Endothelial cell of umbilical vein (primary cell): ENCODE measurements at regions not wholly inside any gene's neighbourhood (a gene's known extent, or its start where the extent isn't known, plus 50 kb on each side); places are given as distances from the start of the nearest gene placed in this dataset.

Experiments used
- BruUV-seq: library from RNA; stranded (reverse); fragments of 400-500 nt; replicated peaks from 2 replicates; lab custom pipeline; 2021; lab: Mats Ljungman, UMichigan
- CTCF ChIA-PET: fragments of 300-600, 350-600 bp; sonication (Branson Sonifier 250); formaldehyde crosslinking; loops from one replicate; lab custom pipeline; 2021; ENCODE audit warnings: antibody characterized with exemption, inconsistent platforms; lab: Charles Lee
- POLR2A ChIA-PET: fragments of 300-600, 350-600 bp; sonication (Branson Sonifier 250); formaldehyde crosslinking; loops from one replicate; lab custom pipeline; 2021; ENCODE audit warnings: antibody characterized with exemption, inconsistent platforms; lab: Charles Lee
- DNase-seq: peaks from one replicate; pipeline ENCODE4 v3.0.0-alpha.2; 2011; ENCODE audit warnings: low read depth, low spot score
- FAIRE-seq: peaks from 2 replicates; lab custom pipeline; 2011; peaks lifted over from hg19 to GRCh38; lab: Jason Lieb, UNC
- H2AFZ ChIP-seq: 2 replicates; pipeline ENCODE4 v1.6.0; 2012; ENCODE audit warnings: low read depth, low read length, control low read depth, inconsistent platforms
- H3K27ac ChIP-seq: 2 replicates; pipeline ENCODE4 v1.5.1; 2011; ENCODE audit warnings: low read depth, mild to moderate bottlenecking, control low read depth, low read length, moderate library complexity; ENCODE audit not compliant: insufficient read depth
- H3K27me3 ChIP-seq, 2 experiments: 2 replicates each; pipeline versions ENCODE4 v1.6.0 to v1.6.1; 2011; ENCODE audit warnings: low read length in 2 of 2, mixed read lengths in 1 of 2; ENCODE audit not compliant: control insufficient read depth in 2 of 2, insufficient read depth in 2 of 2
- H3K36me3 ChIP-seq, 2 experiments: 2 replicates in 1 of 2; 3 replicates in 1 of 2; pipeline ENCODE4 v1.5.1; 2011; ENCODE audit warnings: low read length in 2 of 2, mild to moderate bottlenecking in 1 of 2, moderate library complexity in 1 of 2; ENCODE audit not compliant: control insufficient read depth in 2 of 2, insufficient read depth in 2 of 2; ENCODE audit errors: extremely low read depth in 1 of 2
- H3K4me1 ChIP-seq: 3 replicates; pipeline ENCODE4 v1.5.1; 2011; ENCODE audit warnings: mild to moderate bottlenecking, low read length; ENCODE audit not compliant: control insufficient read depth, insufficient read depth; ENCODE audit errors: extremely low read depth
- H3K4me2 ChIP-seq: 2 replicates; pipeline ENCODE4 v1.6.1; 2011; ENCODE audit warnings: low read length, control low read depth, mixed read lengths; ENCODE audit not compliant: insufficient read depth
- H3K4me3 ChIP-seq, 3 experiments: fragments of 200-600 bp in 1 of 3; sonication (generic), shearing (Covaris generic) in 1 of 3; replicated peaks in 1 of 3; 2 replicates each; pipeline ENCODE4 v1.5.1; 2011 to 2016; ENCODE audit warnings: control low read depth in 3 of 3, low read length in 3 of 3, mild to moderate bottlenecking in 2 of 3, inconsistent platforms in 1 of 3, low read depth in 1 of 3, moderate library complexity in 1 of 3; ENCODE audit not compliant: insufficient read depth in 1 of 3
- H3K79me2 ChIP-seq: 2 replicates; pipeline ENCODE4 v1.6.0; 2012; ENCODE audit warnings: low read length, inconsistent platforms; ENCODE audit not compliant: control insufficient read depth, insufficient read depth
- H3K9ac ChIP-seq: replicated peaks from 2 replicates; pipeline ENCODE3; 2011; ENCODE audit warnings: low read length, control low read depth; ENCODE audit not compliant: insufficient read depth; ENCODE audit errors: extremely low read depth
- H3K9me1 ChIP-seq: replicated peaks from 3 replicates; pipeline ENCODE4 v1.6.0; 2011; ENCODE audit warnings: mild to moderate bottlenecking, low read length; ENCODE audit not compliant: control insufficient read depth, insufficient read depth; ENCODE audit errors: extremely low read depth
- H3K9me3 ChIP-seq: replicated peaks from 2 replicates; pipeline ENCODE4 v1.5.1; 2012; ENCODE audit warnings: low read length, inconsistent platforms; ENCODE audit not compliant: control insufficient read depth, insufficient read depth
- H4K20me1 ChIP-seq: replicated peaks from 2 replicates; pipeline ENCODE3; 2011; ENCODE audit warnings: mild to moderate bottlenecking, low read length; ENCODE audit not compliant: control insufficient read depth, insufficient read depth; ENCODE audit errors: extremely low read depth
- EZH2 ChIP-seq: IDR thresholded peaks from 2 replicates; pipeline ENCODE4 v1.6.1; 2012; ENCODE audit warnings: borderline replicate concordance, low read depth, mild to moderate bottlenecking, moderate library complexity, low read length, inconsistent platforms; ENCODE audit not compliant: severe bottlenecking
- FOS ChIP-seq: IDR thresholded peaks from 2 replicates; pipeline ENCODE4 v1.6.1; 2011; ENCODE audit warnings: mild to moderate bottlenecking, low read length, moderate library complexity, borderline replicate concordance; ENCODE audit not compliant: insufficient read depth
- GATA2 ChIP-seq: IDR thresholded peaks from 2 replicates; pipeline ENCODE4 v1.7.0; 2011; ENCODE audit warnings: low read depth, mild to moderate bottlenecking, moderate library complexity, mixed read lengths, low read length; ENCODE audit not compliant: insufficient read length, insufficient read depth
- JUN ChIP-seq: IDR thresholded peaks from 2 replicates; pipeline ENCODE4 v1.6.1; 2011; ENCODE audit warnings: borderline replicate concordance, low read depth; ENCODE audit not compliant: insufficient read length, insufficient read depth
- MYC ChIP-seq: IDR thresholded peaks from one replicate; pipeline ENCODE4 v1.6.1; 2011; ENCODE audit warnings: mild to moderate bottlenecking, low read depth, low read length
- POLR2A ChIP-seq: IDR thresholded peaks from 2 replicates; pipeline ENCODE4 v1.6.1; 2012; ENCODE audit warnings: low read depth, mild to moderate bottlenecking, control low read depth, low read length
- POLR2AphosphoS5 ChIP-seq: IDR thresholded peaks from 2 replicates; pipeline ENCODE4 v1.6.1; 2012; ENCODE audit warnings: low read depth, mild to moderate bottlenecking, control low read depth, low read length, moderate library complexity; ENCODE audit not compliant: insufficient read depth
- dilution Hi-C: fragments of 300-500 bp; cut with MboI; formaldehyde crosslinking; loops from one replicate; pipeline ENCODE4 v1.15.0; 2019; ENCODE audit warnings: low sequenced_read_pairs; ENCODE audit not compliant: extremely low pct_ligation_motif_present
- intact Hi-C: fragments of 100-400 bp; cut with micrococcal nuclease; formaldehyde crosslinking; loops from one replicate; pipeline ENCODE4 v1.10.0; 2022
- TF ChIP-seq, protein P1 (sequence below), 2 donors: IDR thresholded peaks; 1 replicate in 1 of 2; 2 replicates in 1 of 2; pipeline ENCODE4 v1.5.1; 2011; ENCODE audit warnings: low read length in 2 of 2, mild to moderate bottlenecking in 2 of 2, moderate library complexity in 2 of 2, control low read depth in 1 of 2, inconsistent platforms in 1 of 2, low read depth in 1 of 2; ENCODE audit not compliant: insufficient read depth in 1 of 2; ENCODE audit errors: extremely low read depth in 1 of 2
- TF ChIP-seq, protein P2 (sequence below): IDR thresholded peaks from 2 replicates; pipeline ENCODE4 v1.6.1; 2011; ENCODE audit not compliant: insufficient read depth, insufficient read length

DNA sequence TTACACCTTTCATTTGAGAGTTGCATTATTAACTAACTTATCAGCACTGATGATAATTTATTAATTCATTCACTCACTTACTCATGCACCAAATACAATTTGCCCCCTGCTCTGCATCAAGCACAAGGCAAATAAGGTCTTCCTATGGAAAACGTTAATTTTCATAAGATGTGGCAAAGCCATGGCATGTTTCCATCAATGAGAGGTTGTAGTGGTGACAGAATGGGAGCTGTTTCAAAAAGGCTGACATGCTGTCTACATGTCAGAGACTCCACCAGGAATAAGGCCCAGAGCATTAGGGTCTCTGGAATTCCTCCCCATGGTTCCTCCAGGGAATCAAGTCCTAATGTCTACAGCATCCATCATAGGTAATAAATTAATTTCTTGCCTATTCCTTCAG is 978.8 kb downstream of the TMEM182 start:
- dilution Hi-C loops, result no loop called here
- Histone ChIP-seq H3K9me3 (peaks cover 4% of the 10 kb centered on the region), H3K9ac (no peak overlapping the region), H4K20me1 (no peaks in the 10 kb centered on the region), H3K9me1 (no peaks in the 10 kb centered on the region), H3K27me3 (no peaks in the 10 kb centered on the region), H2AFZ (no peak overlapping the region), H3K27ac (no peak overlapping the region), H3K36me3 (no peaks in the 10 kb centered on the region), H3K4me1 (no peaks in the 10 kb centered on the region), H3K79me2 (no peaks in the 10 kb centered on the region), H3K4me3 (no peak overlapping the region), H3K4me2 (no peak overlapping the region)
- POLR2A ChIA-PET, result no interaction called here
- intact Hi-C loops, result no loop called here
- no TSS peak for BruUV-seq
- DNase-seq (no peak), FAIRE-seq (no peak)
- CTCF ChIA-PET, result no interaction called here
- no peak for TF ChIP-seq FOS
- no peak for TF ChIP-seq JUN
- TF ChIP-seq MYC, result no peak
- TF ChIP-seq EZH2, result no peak
- TF ChIP-seq, protein P1, sequence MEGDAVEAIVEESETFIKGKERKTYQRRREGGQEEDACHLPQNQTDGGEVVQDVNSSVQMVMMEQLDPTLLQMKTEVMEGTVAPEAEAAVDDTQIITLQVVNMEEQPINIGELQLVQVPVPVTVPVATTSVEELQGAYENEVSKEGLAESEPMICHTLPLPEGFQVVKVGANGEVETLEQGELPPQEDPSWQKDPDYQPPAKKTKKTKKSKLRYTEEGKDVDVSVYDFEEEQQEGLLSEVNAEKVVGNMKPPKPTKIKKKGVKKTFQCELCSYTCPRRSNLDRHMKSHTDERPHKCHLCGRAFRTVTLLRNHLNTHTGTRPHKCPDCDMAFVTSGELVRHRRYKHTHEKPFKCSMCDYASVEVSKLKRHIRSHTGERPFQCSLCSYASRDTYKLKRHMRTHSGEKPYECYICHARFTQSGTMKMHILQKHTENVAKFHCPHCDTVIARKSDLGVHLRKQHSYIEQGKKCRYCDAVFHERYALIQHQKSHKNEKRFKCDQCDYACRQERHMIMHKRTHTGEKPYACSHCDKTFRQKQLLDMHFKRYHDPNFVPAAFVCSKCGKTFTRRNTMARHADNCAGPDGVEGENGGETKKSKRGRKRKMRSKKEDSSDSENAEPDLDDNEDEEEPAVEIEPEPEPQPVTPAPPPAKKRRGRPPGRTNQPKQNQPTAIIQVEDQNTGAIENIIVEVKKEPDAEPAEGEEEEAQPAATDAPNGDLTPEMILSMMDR (IDR thresholded peaks at IDR 0.05; ENCODE audit: extremely low read depth in 1 of 2, insufficient read depth in 1 of 2, low read depth in 1 of 2, low read length in 2 of 2), result no peak
- TF ChIP-seq POLR2A, result no peak
- TF ChIP-seq POLR2AphosphoS5, result no peak
- TF ChIP-seq GATA2, result no peak
- TF ChIP-seq, protein P2, sequence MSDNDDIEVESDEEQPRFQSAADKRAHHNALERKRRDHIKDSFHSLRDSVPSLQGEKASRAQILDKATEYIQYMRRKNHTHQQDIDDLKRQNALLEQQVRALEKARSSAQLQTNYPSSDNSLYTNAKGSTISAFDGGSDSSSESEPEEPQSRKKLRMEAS, result no peak
